ENCODE measurements at regions not wholly inside any gene's neighbourhood (a gene's known extent, or its start where the extent isn't known, plus 50 kb on each side); places are given as distances from the start of the nearest gene placed in this dataset.

DNA sequence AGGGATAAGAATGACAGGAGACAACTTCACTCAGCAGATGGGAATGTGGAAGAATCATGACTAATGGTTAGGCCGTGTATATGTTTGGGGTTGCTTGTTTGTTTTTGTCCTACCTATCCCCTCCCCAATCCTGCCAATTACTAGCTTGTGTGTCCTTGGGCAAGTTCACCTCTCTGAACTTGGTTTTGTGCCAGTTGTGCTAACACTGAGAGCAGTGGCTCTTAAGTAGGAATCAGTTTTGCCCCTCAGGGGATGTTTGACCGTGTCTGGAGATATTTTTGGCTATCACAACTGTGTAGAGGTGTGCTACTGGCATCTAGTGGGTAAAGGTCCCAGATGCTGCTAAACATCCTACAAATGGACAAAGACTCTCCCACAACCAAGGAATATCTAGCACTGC, 287.0 kb downstream of the DMRT2 start:
- DNase-seq = no peak

DNA sequence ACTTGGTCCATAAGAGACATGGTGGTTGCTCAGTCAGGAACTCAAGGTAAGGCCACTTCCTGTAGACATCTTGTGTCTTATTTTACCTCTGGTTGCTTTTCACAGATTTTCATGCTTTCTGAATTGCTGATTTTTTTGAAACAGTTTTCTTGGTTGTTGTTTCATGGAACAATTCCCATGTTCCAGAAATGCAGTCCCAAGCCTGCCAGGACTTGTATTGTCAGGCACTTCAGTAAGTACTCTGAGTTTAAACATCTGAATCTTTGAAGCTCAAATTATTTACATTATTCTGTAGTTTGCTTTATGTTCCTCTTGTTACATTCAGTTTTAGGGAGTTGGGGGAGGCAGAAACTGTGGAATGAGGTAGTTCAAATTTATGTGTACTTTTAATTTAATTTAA, 290.2 kb downstream of the DMRT2 start:
- no peak for DNase-seq

- DNase-seq = no peak
Measured at GRCh38 chr9:1353291-1353690, 303.1 kb downstream of the DMRT2 start.

- no peak for DNase-seq
Measured at GRCh38 chr9:1354086-1354485, 303.9 kb downstream of the DMRT2 start.

DNA sequence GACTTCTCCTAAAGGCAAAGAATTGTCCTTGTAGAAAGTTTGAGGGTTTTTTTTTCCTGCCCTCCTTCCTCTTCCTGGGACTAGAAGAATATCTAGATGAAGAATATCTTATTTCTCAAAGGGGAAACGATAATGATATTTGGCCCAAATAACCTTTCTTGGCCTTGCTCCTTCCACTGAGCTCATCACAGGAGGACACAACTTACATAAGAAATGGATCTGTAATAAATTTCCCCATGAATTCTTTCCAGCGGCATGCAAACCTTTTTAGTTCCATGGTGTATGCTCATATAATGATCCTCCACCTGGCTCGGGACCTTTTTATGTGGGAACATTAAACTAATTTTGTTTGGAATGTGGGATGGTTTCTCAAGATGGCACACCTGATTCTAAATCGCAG, 304.4 kb downstream of the DMRT2 start:
- DNase-seq = no peak

GRCh38 chr9:1355656-1356055, 305.5 kb downstream of the DMRT2 start:
- DNase-seq = no peak

DNA sequence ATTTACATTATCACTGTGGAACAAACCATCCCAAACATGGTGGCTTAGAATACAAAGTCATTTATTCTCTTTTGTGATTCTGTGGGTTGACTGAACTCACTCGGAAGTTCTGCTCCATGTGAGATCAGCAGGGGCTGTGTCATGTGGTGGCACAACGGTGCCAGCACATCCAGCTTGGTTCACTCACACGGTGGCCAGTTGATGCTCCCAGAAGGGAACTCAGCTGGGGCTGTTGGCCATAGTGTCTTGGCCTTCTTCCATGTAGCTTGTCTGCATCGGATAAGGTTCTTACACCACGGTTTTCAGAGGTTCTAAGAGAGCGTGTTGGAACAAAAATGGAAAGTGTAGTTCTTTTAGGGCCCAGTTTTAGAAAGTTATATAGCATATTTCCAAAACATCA, 312.7 kb downstream of the DMRT2 start:
- DNase-seq = no peak

DNA sequence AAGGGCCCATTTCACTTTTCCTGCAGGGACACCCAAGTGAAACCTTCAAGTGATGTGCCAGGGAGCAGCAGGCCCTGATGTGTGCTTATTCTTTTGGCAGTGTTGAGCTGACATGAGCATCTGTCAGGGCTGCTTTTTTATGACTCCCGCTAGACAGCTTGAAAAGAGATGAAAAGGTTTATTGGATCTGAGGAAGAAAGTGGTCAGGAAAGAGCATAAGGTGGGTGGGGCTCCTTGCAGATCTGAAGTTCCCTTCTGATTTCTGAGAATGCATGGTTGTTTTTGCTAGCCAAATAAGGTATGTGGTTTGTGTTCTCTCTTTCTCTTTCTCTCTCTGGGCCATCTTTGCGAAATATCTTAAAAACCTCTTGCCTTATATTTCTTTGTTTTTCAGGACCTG, 316.1 kb downstream of the DMRT2 start:
- DNase-seq = no peak

DNA sequence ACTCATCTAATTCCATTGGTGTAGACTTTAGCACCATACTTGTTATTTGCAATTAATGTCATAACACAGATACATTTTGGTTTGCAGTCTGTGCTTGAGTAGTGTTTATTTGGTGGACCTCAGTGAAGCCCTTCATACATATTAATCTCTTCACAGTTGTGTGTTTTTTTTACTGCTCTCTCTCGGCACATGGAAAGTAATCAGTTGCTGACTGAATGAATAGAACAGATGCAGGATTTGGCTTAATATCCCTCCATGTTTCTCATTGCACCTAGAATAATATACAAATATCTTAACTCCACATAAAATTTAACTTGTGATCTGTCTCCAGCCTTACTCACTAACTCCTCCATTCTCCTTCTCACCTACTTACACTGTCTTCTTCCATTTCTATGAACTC, 319.1 kb downstream of the DMRT2 start:
- no peak for DNase-seq

GRCh38 chr9:1373445-1373844, 323.3 kb downstream of the DMRT2 start:
- DNase-seq = no peak

- no peak for DNase-seq
Measured at GRCh38 chr9:1383899-1384455, 333.8 kb downstream of the DMRT2 start.

GRCh38 chr9:1384816-1385215, 334.7 kb downstream of the DMRT2 start:
- DNase-seq = no peak

GRCh38 chr9:1386420-1386819, 336.3 kb downstream of the DMRT2 start:
- no peak for DNase-seq

DNA sequence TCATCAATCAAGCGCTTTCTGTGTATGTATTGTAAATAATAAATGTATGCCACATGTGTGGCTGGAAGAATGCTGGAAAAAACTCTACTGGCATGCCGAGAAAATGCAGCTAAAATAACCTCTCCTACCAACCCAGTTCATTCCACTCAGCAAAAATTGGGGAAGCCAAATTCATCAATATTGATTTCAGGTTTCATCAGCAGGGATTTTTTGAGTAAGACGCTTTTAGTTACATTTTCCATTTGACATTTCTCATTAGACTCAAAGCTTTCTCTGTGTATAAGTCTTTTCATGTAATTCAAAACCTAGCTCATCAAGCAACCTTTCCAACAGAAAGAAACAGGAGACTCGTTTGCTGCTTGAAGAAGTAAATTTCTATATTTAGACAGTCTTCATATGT, 338.1 kb downstream of the DMRT2 start:
- DNase-seq = no peak

DNA sequence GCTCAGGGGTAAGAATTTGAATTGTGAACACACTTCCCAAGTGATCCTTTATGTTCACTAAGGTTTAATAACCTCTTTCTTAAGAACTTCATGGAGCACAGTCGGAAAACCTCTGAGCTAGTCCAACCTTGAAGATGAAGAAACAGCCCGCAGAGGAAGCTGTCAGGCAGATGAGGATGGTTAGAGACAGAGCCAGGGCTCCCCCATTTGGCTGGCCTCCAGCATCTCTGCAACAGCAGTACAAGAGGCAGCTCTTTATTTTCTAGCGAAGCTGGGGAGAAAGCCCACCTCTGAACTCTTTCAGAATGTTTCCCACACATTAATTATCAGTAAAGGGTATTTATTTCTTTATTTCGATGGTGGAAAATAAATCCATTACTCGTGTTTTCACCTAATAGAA, 350.8 kb downstream of the DMRT2 start:
- no peak for DNase-seq

- no peak for DNase-seq
Measured at GRCh38 chr9:1404940-1405339, 354.8 kb downstream of the DMRT2 start.

GRCh38 chr9:1411826-1412225, 361.7 kb downstream of the DMRT2 start:
- DNase-seq = no peak

DNA sequence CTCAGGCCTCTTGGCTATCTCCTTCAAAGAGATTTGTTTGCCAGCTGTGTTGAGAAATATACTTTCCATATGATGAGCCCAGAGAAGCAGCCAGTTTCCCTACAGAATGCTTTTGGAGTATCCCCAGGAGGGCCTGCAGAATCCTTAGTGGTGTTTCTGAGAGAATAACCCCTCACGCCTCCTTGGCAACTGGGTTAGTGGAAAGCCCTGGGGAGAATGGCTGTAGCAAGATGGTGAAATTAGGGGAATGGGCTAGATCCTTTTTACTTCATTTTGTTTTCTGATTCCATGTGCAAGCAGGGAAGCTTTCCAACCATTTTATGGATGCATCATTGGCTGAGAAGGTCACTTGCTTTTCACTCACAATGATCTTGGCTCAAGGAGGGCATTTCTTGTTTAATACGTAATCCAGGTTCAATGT, 364.6 kb downstream of the DMRT2 start:
- no peak for DNase-seq

- DNase-seq = no peak
Measured at GRCh38 chr9:1415146-1415545, 365.0 kb downstream of the DMRT2 start.

DNA sequence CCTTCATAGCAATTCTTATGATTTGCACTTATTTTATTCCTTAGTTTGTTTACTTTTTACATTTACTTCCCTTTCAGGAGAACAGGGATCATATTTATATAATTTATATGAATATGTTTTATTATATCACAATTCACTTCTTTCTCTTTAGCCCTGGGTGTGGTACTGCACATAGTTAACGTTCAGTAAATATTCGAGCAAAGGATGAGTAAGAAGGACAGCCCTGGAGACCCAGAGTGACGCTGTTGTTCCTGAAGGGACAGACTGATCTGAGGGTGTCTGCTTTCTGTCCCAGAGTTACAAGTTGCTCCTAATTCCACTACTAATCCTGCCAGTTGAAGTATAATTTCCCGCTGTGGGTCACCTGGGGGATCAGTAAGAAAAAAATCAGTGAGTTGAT, 366.1 kb downstream of the DMRT2 start:
- no peak for DNase-seq

DNA sequence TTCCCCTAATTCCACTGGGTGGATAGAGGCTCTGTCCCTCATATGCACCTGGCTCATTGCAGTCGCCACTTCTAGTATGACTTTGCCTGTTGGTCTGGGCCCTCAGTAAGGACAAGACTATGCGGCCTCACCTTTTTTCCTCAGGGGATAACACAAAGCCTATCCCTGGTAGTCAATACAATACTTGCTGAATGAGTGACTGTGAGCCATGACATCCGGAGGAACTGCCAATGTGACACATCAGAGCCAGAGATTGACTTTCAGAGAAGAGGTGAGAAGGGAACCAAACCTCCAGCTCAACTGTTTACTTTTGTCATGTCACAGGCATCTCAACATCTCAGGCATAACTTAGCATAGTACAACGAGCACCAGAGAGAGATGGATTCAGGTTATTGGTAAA, 371.3 kb downstream of the DMRT2 start:
- no peak for DNase-seq

DNA sequence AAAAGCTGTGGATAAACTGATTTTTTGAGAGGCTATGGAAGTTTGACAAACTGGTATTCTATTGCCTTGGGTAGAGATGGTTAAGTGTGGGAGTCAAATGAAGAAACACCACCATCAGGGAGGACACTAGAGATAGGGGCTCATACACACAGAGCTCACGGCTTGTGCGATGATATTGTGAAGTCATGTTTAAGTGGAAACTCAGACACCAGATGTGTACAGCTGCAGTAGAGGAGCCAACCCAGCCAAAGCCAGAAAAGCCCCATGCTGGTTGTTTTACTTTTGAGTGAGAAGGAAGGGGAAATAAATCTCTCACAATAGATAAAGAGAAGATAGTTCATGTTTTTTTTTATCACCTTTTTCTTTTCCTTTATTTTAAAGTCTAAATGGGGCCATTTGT, 377.7 kb downstream of the DMRT2 start:
- DNase-seq = no peak

DNA sequence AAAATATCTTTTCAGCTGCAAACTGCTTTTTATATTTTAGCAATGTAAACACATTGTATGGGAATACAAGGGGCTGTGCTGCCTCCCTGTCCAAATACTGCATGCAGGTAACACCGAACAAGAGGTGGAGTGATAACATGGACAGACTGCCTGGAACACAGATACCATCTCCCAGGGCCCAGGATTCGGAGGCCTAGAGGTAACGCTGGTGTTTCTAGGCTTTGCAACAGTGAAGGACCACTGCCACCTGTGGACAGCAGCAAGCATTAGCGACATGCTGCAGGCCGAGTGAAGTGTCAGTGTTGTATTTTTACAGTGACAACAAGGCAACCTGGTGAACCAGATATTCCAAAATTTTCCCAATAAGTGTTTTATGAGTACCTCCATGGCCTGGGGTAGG, 379.1 kb downstream of the DMRT2 start:
- no peak for DNase-seq

GRCh38 chr9:1431461-1431860, 381.3 kb downstream of the DMRT2 start:
- DNase-seq = no peak

DNA sequence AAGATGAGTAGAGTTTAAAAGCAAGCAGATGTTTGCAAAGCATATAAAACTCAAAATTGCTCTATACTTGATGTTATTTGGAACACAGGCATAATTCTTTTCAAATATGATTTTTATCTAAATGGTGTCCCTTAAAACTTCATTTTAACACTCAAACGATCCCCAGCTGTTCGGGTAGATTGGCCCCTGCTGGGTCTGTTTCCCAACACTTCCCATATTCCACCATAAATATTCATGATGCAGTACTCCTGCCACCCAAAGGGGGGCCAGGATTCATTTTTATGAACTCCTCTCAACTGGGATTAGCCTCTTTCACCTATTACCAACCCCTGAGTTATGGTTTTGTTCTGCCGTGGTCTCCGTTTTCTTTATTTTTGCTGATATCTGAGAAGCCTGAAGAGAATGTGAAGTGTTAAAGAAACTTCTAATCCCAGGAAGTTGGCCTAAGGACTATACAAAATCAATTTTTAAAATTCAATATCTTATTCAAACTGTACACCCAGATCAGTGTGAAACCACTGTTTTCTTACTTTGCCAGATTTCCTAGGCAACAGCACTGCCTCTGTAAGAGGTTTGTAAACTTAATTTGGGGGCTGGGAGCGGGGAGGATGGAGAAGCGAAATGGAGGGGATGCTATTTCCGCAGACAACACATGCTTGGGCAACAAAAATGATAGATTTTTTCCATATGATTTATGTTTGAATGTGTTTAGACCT, 384.1 kb downstream of the DMRT2 start:
- DNase-seq = no peak
